ENCODE measurements at regions not wholly inside any gene's neighbourhood (a gene's known extent, or its start where the extent isn't known, plus 50 kb on each side); places are given as distances from the start of the nearest gene placed in this dataset.

GRCh38 chr12:42789808-42790760 lies 200.5 kb upstream of the PRICKLE1 start:
- ChIA-PET POLR2A (no interaction called here), CTCF (interaction anchor here (0.6 kb wide), 1 partner anchor 168 kb away, joined by 3 read pairs; no protein-coding TSS in a partner anchor)
- ATAC-seq: no peak
- Mint-ChIP-seq H3K4me1 (no peaks in the 10 kb centered on the region), H3K27me3 (peaks cover 1% of the 10 kb centered on the region), H3K36me3 (ENCODE audit: low read depth) (no peaks in the 10 kb centered on the region), H3K9me3 (ENCODE audit: low read depth) (no peaks in the 10 kb centered on the region), H3K4me3 (no peak overlapping the region), H3K27ac (no peak overlapping the region)
- no peak for DNase-seq
- intact Hi-C loops (cut with DNase I, micrococcal nuclease): no loop called here

GRCh38 chr12:42786400-42787148 lies 197.0 kb upstream of the PRICKLE1 start:
- no peak for ATAC-seq
- intact Hi-C loops (cut with DNase I, micrococcal nuclease): no loop called here
- no peak overlapping the region for H3K4me3 Mint-ChIP-seq
- no peak overlapping the region for H3K27ac Mint-ChIP-seq
- no peaks in the 10 kb centered on the region for H3K9me3 Mint-ChIP-seq (ENCODE audit: low read depth)
- peaks cover 1% of the 10 kb centered on the region for H3K27me3 Mint-ChIP-seq
- ChIA-PET POLR2A (no interaction called here), CTCF (no interaction called here)
- H3K36me3 Mint-ChIP-seq (ENCODE audit: low read depth): no peaks in the 10 kb centered on the region
- no peaks in the 10 kb centered on the region for H3K4me1 Mint-ChIP-seq
- no peak for DNase-seq

DNA sequence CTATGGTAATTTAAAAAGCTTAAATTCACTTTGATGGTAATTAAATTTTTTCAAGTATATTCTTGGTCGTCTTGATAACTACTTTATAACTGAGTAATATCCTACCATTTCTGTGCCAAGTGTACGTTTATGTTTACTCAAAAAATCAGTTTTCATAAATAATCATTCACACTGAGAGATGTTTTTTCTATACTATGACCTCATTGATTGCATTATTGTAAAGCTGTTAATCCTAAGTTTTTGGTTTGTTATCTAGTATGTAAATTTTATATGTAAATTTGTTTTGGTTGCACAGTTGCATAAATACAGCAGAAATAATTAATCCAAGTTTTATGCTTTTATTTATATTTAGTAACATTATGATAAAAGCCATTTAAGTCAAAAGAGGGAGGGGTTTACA lies 196.4 kb upstream of the PRICKLE1 start:
- DNase-seq (no peak), ATAC-seq (no peak)
- intact Hi-C loops (cut with DNase I, micrococcal nuclease): no loop called here
- no peaks in the 10 kb centered on the region for H3K4me1 Mint-ChIP-seq
- peaks cover 1% of the 10 kb centered on the region for H3K27me3 Mint-ChIP-seq
- no peaks in the 10 kb centered on the region for H3K9me3 Mint-ChIP-seq (ENCODE audit: low read depth)
- CTCF ChIA-PET: interaction anchor here (0.6 kb wide), 1 partner anchor 77 kb away, joined by 3 read pairs; no protein-coding TSS in a partner anchor
- no peak overlapping the region for H3K4me3 Mint-ChIP-seq
- no peak overlapping the region for H3K27ac Mint-ChIP-seq
- H3K36me3 Mint-ChIP-seq (ENCODE audit: low read depth): no peaks in the 10 kb centered on the region
- POLR2A ChIA-PET: no interaction called here

- Mint-ChIP-seq H3K9me3 (ENCODE audit: low read depth) (no peaks in the 10 kb centered on the region), H3K36me3 (ENCODE audit: low read depth) (no peaks in the 10 kb centered on the region), H3K4me3 (no peak overlapping the region), H3K27me3 (no peaks in the 10 kb centered on the region), H3K27ac (no peak overlapping the region), H3K4me1 (no peaks in the 10 kb centered on the region)
- no peak for ATAC-seq
- intact Hi-C loops (cut with DNase I, micrococcal nuclease): no loop called here
- CTCF ChIA-PET: no interaction called here
- no peak for DNase-seq
- POLR2A ChIA-PET: no interaction called here
These were observed 191.1 kb upstream of the PRICKLE1 start for GRCh38 chr12:42780671-42781070.

DNA sequence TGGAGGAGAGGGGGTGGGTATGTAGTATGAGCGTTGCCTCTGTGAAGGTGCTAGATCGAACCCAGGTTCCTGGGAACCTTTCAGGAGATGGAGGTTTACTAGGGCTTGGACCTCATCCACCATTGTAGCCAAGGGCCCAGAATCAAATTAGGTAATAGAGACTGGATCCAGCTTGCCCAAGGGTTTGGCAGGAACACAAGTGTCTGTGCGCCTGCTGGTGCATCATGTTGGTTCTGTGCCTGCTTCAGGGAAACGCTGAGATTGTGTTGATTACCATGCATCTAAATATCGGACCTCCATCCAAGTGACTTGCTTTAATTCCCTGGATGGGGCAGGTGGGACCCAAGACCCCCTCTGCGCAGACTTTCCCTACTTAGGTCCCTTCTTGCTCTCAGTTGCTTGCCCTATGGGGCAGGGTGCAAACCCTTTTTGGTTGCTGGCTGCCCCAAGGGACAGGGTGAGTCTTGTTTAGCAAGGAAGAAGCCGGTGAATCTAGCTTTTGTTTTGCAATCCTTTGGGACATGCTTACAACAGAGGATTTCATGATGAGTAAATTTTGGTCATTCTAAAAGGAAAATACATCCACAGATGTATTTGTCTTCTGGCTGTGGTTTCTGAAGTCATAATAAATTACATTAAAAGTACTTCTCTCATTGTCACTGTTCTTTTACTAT lies 189.8 kb upstream of the PRICKLE1 start:
- DNase-seq (no peak), ATAC-seq (no peak)
- intact Hi-C loops (cut with DNase I, micrococcal nuclease): no loop called here
- CTCF ChIA-PET: no interaction called here
- no peaks in the 10 kb centered on the region for H3K4me1 Mint-ChIP-seq
- H3K9me3 Mint-ChIP-seq (ENCODE audit: low read depth): no peaks in the 10 kb centered on the region
- no peak overlapping the region for H3K27ac Mint-ChIP-seq
- H3K4me3 Mint-ChIP-seq: no peak overlapping the region
- no peaks in the 10 kb centered on the region for H3K27me3 Mint-ChIP-seq
- no peaks in the 10 kb centered on the region for H3K36me3 Mint-ChIP-seq (ENCODE audit: low read depth)
- POLR2A ChIA-PET: no interaction called here

DNA sequence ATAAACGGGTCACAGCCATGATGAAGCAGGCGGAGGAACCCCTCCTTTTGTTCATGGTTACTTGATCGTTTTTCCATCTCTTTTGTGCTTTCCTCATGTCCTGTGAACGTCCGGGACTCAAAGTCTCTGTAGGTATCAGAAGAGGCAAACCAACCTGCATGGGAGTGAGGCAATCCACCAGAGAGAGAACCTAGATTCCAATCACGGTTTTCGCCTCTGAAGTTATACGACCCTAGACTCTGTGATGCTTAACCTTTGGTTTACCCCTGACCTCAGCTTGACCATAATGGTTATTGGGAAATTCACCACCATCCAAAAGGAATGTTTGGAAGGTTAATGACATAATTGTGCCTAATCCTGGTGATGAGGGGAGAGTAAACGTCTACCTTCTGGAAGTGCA lies 186.8 kb upstream of the PRICKLE1 start:
- DNase-seq (no peak), ATAC-seq (no peak)
- Mint-ChIP-seq H3K36me3 (ENCODE audit: low read depth) (no peaks in the 10 kb centered on the region), H3K27me3 (no peaks in the 10 kb centered on the region), H3K4me3 (no peak overlapping the region), H3K9me3 (ENCODE audit: low read depth) (peaks cover 4% of the 10 kb centered on the region), H3K4me1 (no peaks in the 10 kb centered on the region), H3K27ac (no peak overlapping the region)
- intact Hi-C loops (cut with DNase I, micrococcal nuclease): no loop called here
- ChIA-PET CTCF (no interaction called here), POLR2A (no interaction called here)

DNA sequence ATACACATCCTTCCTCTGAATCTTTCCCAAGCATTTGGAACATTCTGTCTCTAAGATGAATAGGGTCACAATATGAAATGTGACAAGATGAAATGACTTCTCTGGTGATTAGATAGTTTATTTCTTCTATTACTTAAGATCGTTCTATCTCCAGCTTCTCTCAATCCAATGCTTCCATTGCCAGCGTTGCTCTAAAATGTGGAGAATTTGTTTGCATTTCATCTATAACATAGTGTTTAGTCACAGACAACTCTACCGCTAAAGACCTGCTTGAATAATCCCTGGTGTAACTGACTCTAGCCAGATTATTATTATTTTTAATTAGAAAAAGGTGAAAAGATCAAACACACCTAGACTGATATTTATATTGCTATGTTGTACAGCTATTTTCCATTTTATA lies 184.7 kb upstream of the PRICKLE1 start:
- H3K36me3 Mint-ChIP-seq (ENCODE audit: low read depth): no peaks in the 10 kb centered on the region

DNA sequence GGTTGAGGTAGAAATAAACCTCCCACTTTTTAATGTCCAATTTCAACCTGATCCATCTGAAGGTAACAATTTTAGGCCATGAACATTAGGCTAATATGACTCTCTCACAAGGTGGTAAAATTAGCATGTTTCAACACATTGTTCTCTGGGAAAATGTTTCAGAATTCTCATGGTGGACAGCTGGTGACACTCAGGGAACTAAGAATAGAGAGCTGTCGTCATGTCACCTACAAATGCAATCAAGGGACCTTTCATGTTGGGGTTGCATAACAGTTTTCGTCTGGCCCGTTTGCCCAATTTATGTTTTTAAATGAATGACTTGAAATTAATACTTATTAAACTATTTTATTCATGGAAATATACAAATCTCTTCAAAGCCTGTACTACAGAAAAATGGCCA lies 180.7 kb upstream of the PRICKLE1 start:
- ChIA-PET POLR2A (no interaction called here), CTCF (no interaction called here)
- no peak overlapping the region for H3K4me3 Mint-ChIP-seq
- intact Hi-C loops (cut with DNase I, micrococcal nuclease): no loop called here
- ATAC-seq (no peak), DNase-seq (no peak)
- no peaks in the 10 kb centered on the region for H3K36me3 Mint-ChIP-seq (ENCODE audit: low read depth)
- no peaks in the 10 kb centered on the region for H3K27me3 Mint-ChIP-seq
- peaks cover 4% of the 10 kb centered on the region for H3K9me3 Mint-ChIP-seq (ENCODE audit: low read depth)
- H3K4me1 Mint-ChIP-seq: no peaks in the 10 kb centered on the region
- H3K27ac Mint-ChIP-seq: no peak overlapping the region

More for the DNA sequence above, 184.7 kb upstream of the PRICKLE1 start:
- Mint-ChIP-seq H3K27me3 (no peaks in the 10 kb centered on the region), H3K4me1 (no peaks in the 10 kb centered on the region), H3K4me3 (no peak overlapping the region), H3K27ac (no peak overlapping the region), H3K9me3 (ENCODE audit: low read depth) (peaks cover 4% of the 10 kb centered on the region)
- intact Hi-C loops (cut with DNase I, micrococcal nuclease): no loop called here
- ATAC-seq (no peak), DNase-seq (no peak)
- CTCF ChIA-PET: no interaction called here
- POLR2A ChIA-PET: no interaction called here

- DNase-seq (no peak), ATAC-seq (no peak)
- CTCF ChIA-PET: interaction anchor here (0.6 kb wide), 2 partner anchors 18 to 579 kb away, joined by 3 read pairs; no protein-coding TSS in a partner anchor
- Mint-ChIP-seq H3K9me3 (ENCODE audit: low read depth) (peaks cover 4% of the 10 kb centered on the region), H3K4me1 (no peaks in the 10 kb centered on the region), H3K27ac (no peak overlapping the region), H3K36me3 (ENCODE audit: low read depth) (no peaks in the 10 kb centered on the region), H3K4me3 (no peak overlapping the region), H3K27me3 (no peaks in the 10 kb centered on the region)
- POLR2A ChIA-PET: no interaction called here
- intact Hi-C loops (cut with DNase I, micrococcal nuclease): no loop called here
These were observed 179.9 kb upstream of the PRICKLE1 start for GRCh38 chr12:42769455-42769854.

DNA sequence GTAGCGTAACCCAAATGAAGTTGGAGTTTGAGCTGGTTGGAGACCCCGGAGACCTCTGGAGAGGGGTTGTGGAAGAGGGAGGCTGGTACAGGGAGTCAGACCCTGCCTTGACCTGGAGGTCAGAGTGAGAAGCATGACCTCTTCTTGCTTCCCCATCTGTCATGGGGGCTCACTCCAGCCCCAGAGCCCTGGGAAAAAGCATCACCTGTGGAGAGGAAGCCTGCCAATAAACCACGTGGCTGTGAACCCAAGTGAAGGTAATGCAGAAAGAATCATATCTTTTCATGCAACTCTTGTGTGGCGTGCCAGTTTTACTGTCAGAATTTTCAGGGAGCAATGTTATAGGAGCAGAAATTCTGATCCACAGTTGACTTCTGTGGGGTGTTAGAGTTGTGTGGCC lies 178.5 kb upstream of the PRICKLE1 start:
- H3K27ac Mint-ChIP-seq: no peak overlapping the region
- intact Hi-C loops (cut with DNase I, micrococcal nuclease): no loop called here
- ATAC-seq: no peak
- ChIA-PET CTCF (no interaction called here), POLR2A (no interaction called here)
- no peak overlapping the region for H3K4me3 Mint-ChIP-seq
- peaks cover 2% of the 10 kb centered on the region for H3K27me3 Mint-ChIP-seq
- H3K36me3 Mint-ChIP-seq (ENCODE audit: low read depth): no peaks in the 10 kb centered on the region
- H3K9me3 Mint-ChIP-seq (ENCODE audit: low read depth): peaks cover 5% of the 10 kb centered on the region
- no peak for DNase-seq
- H3K4me1 Mint-ChIP-seq: no peaks in the 10 kb centered on the region

GRCh38 chr12:42767326-42767954 lies 177.9 kb upstream of the PRICKLE1 start:
- DNase-seq (no peak), ATAC-seq (no peak)
- no peak overlapping the region for H3K27ac Mint-ChIP-seq
- H3K9me3 Mint-ChIP-seq (ENCODE audit: low read depth): peaks cover 5% of the 10 kb centered on the region
- H3K36me3 Mint-ChIP-seq (ENCODE audit: low read depth): no peaks in the 10 kb centered on the region
- ChIA-PET POLR2A (no interaction called here), CTCF (no interaction called here)
- H3K4me1 Mint-ChIP-seq: no peaks in the 10 kb centered on the region
- H3K27me3 Mint-ChIP-seq: peaks cover 2% of the 10 kb centered on the region
- no peak overlapping the region for H3K4me3 Mint-ChIP-seq
- intact Hi-C loops (cut with DNase I, micrococcal nuclease): no loop called here

Data from activated CD4-positive, alpha-beta T cell treated with anti-CD3 and anti-CD28 coated beads for 36 hours (primary cell).